ENCODE measurements at regions not wholly inside any gene's neighbourhood (a gene's known extent, or its start where the extent isn't known, plus 50 kb on each side); places are given as distances from the start of the nearest gene placed in this dataset.

- ATAC-seq, result peak; percentile 97
- peak; percentile 14 for DNase-seq (ENCODE audit: low spot score)
- Mint-ChIP-seq H3K27me3 (ENCODE audit: low read depth) (peaks cover 23% of the 10 kb centered on the region), H3K4me3 (peak overlapping the region; percentile 22; the same call in 1 of the 2 replicates), H3K9me3 (peaks cover 4% of the 10 kb centered on the region; the same call in 1 of the 2 replicates), H3K4me1 (peaks cover 49% of the 10 kb centered on the region), H3K27ac (peak overlapping the region; percentile 79), H3K36me3 (no peaks in the 10 kb centered on the region)
- TF ChIP-seq ZNF281 (CRISPR knock-in tag; IDR thresholded peaks at IDR 0.05) (no peak), AFF4 (CRISPR knock-in tag; IDR thresholded peaks at IDR 0.05; ENCODE audit: borderline replicate concordance) (no peak)
- POLR2A ChIA-PET, result no interaction called here
- CTCF ChIA-PET, result no interaction called here
Measured at GRCh38 chrX:21047034-21047455, 327.2 kb upstream of the CNKSR2 start.

GRCh38 chrX:21014326-21014725, 359.9 kb upstream of the CNKSR2 start:
- POLR2A ChIA-PET, result no interaction called here
- DNase-seq (ENCODE audit: low spot score), result no peak
- peaks cover 14% of the 10 kb centered on the region for H3K9me3 Mint-ChIP-seq
- no peak overlapping the region for H3K27ac Mint-ChIP-seq
- H3K27me3 Mint-ChIP-seq (ENCODE audit: low read depth), result no peaks in the 10 kb centered on the region
- H3K4me3 Mint-ChIP-seq, result no peak overlapping the region
- CTCF ChIA-PET, result no interaction called here
- H3K4me1 Mint-ChIP-seq, result peaks cover 4% of the 10 kb centered on the region; the same call in 1 of the 2 replicates
- H3K36me3 Mint-ChIP-seq, result peaks cover 8% of the 10 kb centered on the region
- TF ChIP-seq CTCF (IDR thresholded peaks at IDR 0.05), result no peak
- no peak for TF ChIP-seq ZSCAN18 (CRISPR knock-in tag; IDR thresholded peaks at IDR 0.05)
- TF ChIP-seq ZBTB21 (CRISPR knock-in tag; IDR thresholded peaks at IDR 0.05; ENCODE audit: borderline replicate concordance), result no peak
- TF ChIP-seq FOXK1 (CRISPR knock-in tag; IDR thresholded peaks at IDR 0.05), result no peak
- TF ChIP-seq ZNF425 (CRISPR knock-in tag; conservative IDR thresholded peaks at IDR 0.05), result no peak
- TF ChIP-seq TCF7 (CRISPR knock-in tag; IDR thresholded peaks at IDR 0.05; ENCODE audit: low read depth), result no peak
- TF ChIP-seq MLX (CRISPR knock-in tag; IDR thresholded peaks at IDR 0.05), result no peak
- TF ChIP-seq SMAD4 (CRISPR knock-in tag; IDR thresholded peaks at IDR 0.05), result no peak
- no peak for TF ChIP-seq ATF6 (CRISPR knock-in tag; IDR thresholded peaks at IDR 0.05)
- TF ChIP-seq ZNF317 (CRISPR knock-in tag; IDR thresholded peaks at IDR 0.05; ENCODE audit: borderline replicate concordance, low read depth), result no peak
- no peak for TF ChIP-seq NFYB (CRISPR knock-in tag; conservative IDR thresholded peaks at IDR 0.05; ENCODE audit: low read depth)
- no peak for TF ChIP-seq NFE2L1 (CRISPR knock-in tag; IDR thresholded peaks at IDR 0.05)
- TF ChIP-seq ATF2 (CRISPR knock-in tag; IDR thresholded peaks at IDR 0.05; ENCODE audit: borderline replicate concordance, low read depth), result no peak
- TF ChIP-seq TP53 (CRISPR knock-in tag; IDR thresholded peaks at IDR 0.05), result no peak
- no peak for TF ChIP-seq E2F5 (CRISPR knock-in tag; IDR thresholded peaks at IDR 0.05)
- no peak for ATAC-seq

All from WTC11 (cell line).